ENCODE measurements at regions not wholly inside any gene's neighbourhood (a gene's known extent, or its start where the extent isn't known, plus 50 kb on each side); places are given as distances from the start of the nearest gene placed in this dataset.

- H3K9me3 ChIP-seq (ENCODE audit: severe bottlenecking), result no peaks in the 10 kb centered on the region
- DNase-seq, result no peak
- H3K27ac ChIP-seq, result no peak overlapping the region
- no peak overlapping the region for H3K4me3 ChIP-seq (ENCODE audit: low read depth, low read length)
- no peaks in the 10 kb centered on the region for H3K36me3 ChIP-seq
- no peak for TF ChIP-seq CTCF (IDR thresholded peaks at IDR 0.05; ENCODE audit: low read depth, low read length)
- peaks cover 26% of the 10 kb centered on the region for H3K27me3 ChIP-seq (ENCODE audit: insufficient read depth, low read depth, severe bottlenecking)
Measured at GRCh38 chrX:140580478-140580877, 75.6 kb upstream of the SOX3 start.

DNA sequence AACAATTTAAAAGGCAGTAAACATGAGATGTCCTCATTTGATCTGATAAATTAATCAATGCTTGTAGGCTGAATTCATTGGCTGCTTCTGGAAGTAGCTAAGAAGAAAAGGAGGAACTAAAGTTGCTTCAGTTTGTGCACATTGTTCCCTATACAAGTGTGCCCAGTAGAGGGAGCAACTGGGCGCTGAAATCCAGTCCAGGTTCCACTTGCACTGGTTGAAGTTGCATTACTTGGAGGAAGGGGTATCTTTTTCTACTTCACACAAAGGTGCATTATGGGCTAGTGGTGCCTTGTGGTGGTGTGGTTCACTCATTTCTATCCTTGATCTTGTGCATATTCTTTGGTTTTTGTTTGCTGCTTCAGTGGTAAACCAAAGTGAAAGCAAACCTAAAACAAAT, 67.9 kb upstream of the SOX3 start:
- Histone ChIP-seq H3K27me3 (ENCODE audit: insufficient read depth, low read depth, severe bottlenecking) (peaks cover 14% of the 10 kb centered on the region), H3K4me3 (ENCODE audit: low read depth, low read length) (no peak overlapping the region), H3K9me3 (ENCODE audit: severe bottlenecking) (no peaks in the 10 kb centered on the region), H3K27ac (no peak overlapping the region), H3K36me3 (no peaks in the 10 kb centered on the region)
- DNase-seq, result peak; percentile 29
- TF ChIP-seq CTCF (IDR thresholded peaks at IDR 0.05; ENCODE audit: low read depth, low read length), result peak; percentile 79

DNA sequence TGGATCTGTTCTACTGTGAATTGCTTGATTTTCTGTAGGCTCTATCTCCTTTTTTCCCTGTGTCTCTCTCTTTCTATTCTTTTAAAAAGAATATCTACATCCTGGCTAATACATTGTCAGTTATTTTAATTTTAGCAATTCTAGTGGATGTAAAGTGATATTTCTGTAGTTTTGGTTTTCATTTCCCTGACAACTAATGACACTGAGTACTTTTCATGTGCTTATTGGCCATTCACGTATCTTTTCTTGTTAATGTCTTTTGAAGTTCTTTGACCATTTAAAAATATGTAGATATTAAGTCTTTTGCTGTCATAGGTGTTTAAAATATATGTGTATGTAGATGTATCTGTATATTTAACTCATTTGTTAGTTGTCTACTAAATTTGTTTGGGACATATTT, 59.0 kb upstream of the SOX3 start:
- no peak overlapping the region for H3K27ac ChIP-seq
- TF ChIP-seq CTCF (IDR thresholded peaks at IDR 0.05; ENCODE audit: low read depth, low read length), result no peak
- H3K4me3 ChIP-seq (ENCODE audit: low read depth, low read length), result no peak overlapping the region
- no peaks in the 10 kb centered on the region for H3K9me3 ChIP-seq (ENCODE audit: severe bottlenecking)
- peaks cover 3% of the 10 kb centered on the region for H3K27me3 ChIP-seq (ENCODE audit: insufficient read depth, low read depth, severe bottlenecking)
- DNase-seq, result no peak
- H3K36me3 ChIP-seq, result no peaks in the 10 kb centered on the region
